Fibroblast of pulmonary artery (primary cell): ENCODE measurements at regions not wholly inside any gene's neighbourhood (a gene's known extent, or its start where the extent isn't known, plus 50 kb on each side); places are given as distances from the start of the nearest gene placed in this dataset.
A peak's percentile ranks its signal among the peaks of the same experiment; 100 is the strongest.

Experiments used
- DNase-seq: peaks from one replicate; pipeline ENCODE4 v3.0.0-alpha.2; 2010; ENCODE audit warnings: low read depth
- H3K4me3 ChIP-seq: replicated peaks from 2 replicates; pipeline ENCODE4 v1.5.1; 2011; ENCODE audit warnings: low read depth, mild to moderate bottlenecking, control low read depth, low read length, moderate library complexity
- CTCF ChIP-seq: IDR thresholded peaks from 2 replicates; pipeline ENCODE4 v1.5.1; 2011; ENCODE audit warnings: mild to moderate bottlenecking, control low read depth, low read length, inconsistent platforms; ENCODE audit errors: missing control alignments

DNA sequence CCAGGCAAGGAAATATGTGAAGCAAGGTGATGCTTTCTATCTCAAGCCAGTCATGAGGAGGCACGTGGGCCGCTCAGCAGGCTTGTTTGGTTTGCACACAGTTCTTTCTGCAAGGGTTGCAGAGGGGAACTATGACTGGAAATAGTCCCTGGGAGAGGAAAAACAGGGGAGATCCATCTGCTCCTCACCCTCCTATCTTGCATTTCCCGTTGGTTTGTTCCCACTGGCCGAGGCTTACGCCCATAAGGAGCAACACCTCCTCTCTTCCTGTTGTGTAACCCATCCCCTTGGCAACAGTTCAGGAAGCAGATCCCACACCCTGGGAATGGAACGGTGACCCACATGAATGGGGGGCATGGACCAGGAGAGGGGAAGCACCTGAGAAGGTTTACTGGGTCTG is 72.1 kb upstream of the MAGI1 start:
- H3K4me3 ChIP-seq: no peak overlapping the region
- TF ChIP-seq CTCF: no peak
- DNase-seq: peak; percentile 93

- TF ChIP-seq CTCF: no peak
- peak; percentile 91 for DNase-seq
- no peak overlapping the region for H3K4me3 ChIP-seq
Observed at GRCh38 chr3:66107855-66108254, 69.1 kb upstream of the MAGI1 start.

DNA sequence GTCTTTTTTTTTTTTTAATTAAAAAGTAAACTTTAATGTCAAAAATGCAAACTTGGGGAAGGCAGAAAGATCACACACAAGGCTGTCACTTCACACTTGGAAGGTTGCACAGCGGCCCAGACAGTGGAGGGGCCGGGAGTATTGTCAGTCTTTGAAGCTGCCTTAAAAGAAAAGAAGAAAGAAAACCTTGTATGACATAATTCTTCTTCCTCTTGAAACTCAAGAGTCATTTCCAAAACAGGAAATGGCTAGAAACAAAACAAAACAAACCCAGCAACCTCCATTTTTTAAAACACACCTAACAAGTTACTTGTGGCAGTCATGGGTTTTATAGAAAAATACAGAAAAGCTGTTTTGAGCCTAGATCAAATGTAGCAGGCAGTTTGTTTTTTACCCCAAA is 68.1 kb upstream of the MAGI1 start:
- no peak overlapping the region for H3K4me3 ChIP-seq
- TF ChIP-seq CTCF: no peak
- DNase-seq: peak; percentile 36

- TF ChIP-seq CTCF: no peak
- DNase-seq: no peak
- H3K4me3 ChIP-seq: no peak overlapping the region
Observed at GRCh38 chr3:66104535-66104934, 65.8 kb upstream of the MAGI1 start.

GRCh38 chr3:66103729-66104128 is 65.0 kb upstream of the MAGI1 start:
- TF ChIP-seq CTCF: no peak
- H3K4me3 ChIP-seq: no peak overlapping the region
- DNase-seq: no peak

DNA sequence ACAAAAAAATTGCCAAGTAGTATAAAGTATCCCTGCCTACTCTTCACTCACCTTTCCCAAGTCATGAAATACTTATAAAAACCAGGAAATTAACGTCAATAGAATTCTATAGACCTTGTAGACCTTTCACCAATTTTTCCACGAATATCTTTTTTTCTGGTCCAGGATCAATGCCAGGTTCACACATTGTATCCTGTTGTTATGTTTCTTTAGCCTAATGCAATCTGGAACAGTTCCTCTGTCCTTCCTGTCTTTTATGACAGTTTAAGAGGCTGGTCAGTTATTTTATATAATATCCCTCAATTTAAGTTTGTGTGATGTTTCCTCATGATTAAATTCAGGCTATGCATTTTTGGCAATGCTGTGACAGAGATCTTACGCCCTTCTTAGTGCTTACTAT is 63.2 kb upstream of the MAGI1 start:
- DNase-seq: peak; percentile 7
- no peak for TF ChIP-seq CTCF
- no peak overlapping the region for H3K4me3 ChIP-seq

DNA sequence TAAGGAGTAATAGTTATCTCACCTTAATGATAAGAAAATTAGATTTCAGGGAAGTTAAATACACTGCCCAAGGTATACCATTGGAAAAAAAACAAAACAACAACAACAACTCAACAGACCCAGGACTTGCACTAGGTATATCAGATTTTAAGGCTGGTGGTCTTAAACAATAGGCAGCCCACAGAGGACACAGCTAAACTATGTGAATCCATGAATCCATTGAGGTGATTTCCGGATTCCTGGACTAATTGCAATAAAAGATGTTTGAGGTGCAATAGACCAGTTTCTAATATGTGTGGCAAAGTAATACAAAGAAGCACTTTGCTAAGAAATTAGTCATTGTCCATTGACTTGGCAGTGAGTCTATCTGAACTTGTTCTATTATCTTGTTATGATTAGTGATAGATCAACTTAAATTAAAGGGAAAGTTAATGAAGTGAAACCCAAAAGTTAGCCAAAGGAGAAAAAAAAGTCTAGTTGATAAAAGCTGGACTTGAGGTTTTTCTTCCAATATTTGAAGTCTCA is 60.9 kb upstream of the MAGI1 start:
- TF ChIP-seq CTCF: no peak
- H3K4me3 ChIP-seq: no peak overlapping the region
- no peak for DNase-seq
